ENCODE measurements at regions not wholly inside any gene's neighbourhood (a gene's known extent, or its start where the extent isn't known, plus 50 kb on each side); places are given as distances from the start of the nearest gene placed in this dataset.

DNA sequence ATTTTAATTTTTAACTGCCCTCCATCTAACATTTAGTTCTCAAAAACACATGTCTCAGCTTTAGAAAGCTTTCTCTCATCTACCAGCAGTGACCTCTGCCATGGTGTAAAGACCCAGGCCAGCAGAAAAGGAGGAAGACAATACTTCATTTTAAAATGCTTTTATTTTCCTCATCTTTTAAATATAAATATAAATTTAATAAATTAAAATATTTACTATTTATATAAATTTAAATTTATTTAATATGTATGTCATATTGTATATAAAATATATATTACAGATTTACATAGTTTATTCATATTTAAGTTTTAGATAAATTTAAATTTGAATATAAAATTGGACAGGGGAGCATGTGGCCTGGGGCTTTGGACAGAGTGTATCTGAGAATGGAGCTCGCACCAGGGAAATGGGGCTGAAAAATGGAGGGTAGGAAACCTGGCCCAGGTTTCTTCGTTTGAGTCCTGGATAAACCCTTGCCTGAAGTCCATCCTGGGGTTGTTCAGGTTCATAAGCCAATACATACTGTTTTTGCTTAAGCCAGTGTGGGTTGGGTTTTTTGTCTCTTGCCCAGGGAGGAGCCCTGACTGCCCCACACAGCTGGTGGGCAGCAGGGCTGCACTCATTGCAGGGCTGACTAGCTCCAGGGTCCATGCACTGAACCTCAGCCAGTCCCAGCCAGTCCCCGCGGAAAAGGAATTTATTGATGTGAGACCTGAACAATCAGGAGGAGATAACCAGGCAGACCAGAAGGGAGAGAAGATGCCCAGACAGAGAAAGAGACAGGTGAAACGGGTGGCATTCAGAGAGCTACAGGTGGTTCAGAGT lies 77.3 kb upstream of the LAPTM4A start:
- no peak overlapping the region for H3K27ac ChIP-seq (ENCODE audit: low read depth, low read length)

DNA sequence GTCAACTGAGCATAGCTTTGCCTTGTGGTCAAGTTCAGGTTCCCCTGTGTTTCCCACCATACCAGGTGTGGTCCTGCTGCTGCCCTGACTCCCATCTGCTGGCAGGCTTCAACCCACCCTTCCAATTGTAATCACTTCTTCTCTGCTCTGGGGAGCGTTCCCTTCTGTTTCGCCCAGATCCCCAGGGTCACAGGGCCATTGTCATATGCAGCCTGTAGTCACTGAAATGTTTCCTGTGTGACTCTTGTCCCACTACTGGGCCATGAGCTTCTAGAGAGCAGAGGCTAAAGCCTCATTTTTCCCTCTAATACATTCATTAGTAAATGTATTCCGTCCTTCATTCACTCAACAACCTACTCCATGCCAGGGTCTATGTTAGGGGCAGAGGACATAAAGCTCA lies 75.0 kb upstream of the LAPTM4A start:
- H3K36me3 ChIP-seq (ENCODE audit: control insufficient read depth, insufficient read depth, low read length) = no peaks in the 10 kb centered on the region
- no peak overlapping the region for H3K4me3 ChIP-seq (ENCODE audit: low read length)
- no peaks in the 10 kb centered on the region for H3K4me1 ChIP-seq (ENCODE audit: control insufficient read depth, insufficient read depth, low read length)
- H3K27ac ChIP-seq (ENCODE audit: low read depth, low read length) = no peak overlapping the region
- no peak overlapping the region for H3K9ac ChIP-seq (ENCODE audit: low read length)
- H3K27me3 ChIP-seq (ENCODE audit: control insufficient read depth, insufficient read depth, low read length) = no peaks in the 10 kb centered on the region

More for the DNA sequence above, 77.3 kb upstream of the LAPTM4A start:
- Histone ChIP-seq H3K36me3 (ENCODE audit: control insufficient read depth, insufficient read depth, low read length) (no peaks in the 10 kb centered on the region), H3K9ac (ENCODE audit: low read length) (no peak overlapping the region), H3K4me3 (ENCODE audit: low read length) (no peak overlapping the region), H3K27me3 (ENCODE audit: control insufficient read depth, insufficient read depth, low read length) (no peaks in the 10 kb centered on the region), H3K4me1 (ENCODE audit: control insufficient read depth, insufficient read depth, low read length) (no peaks in the 10 kb centered on the region)

DNA sequence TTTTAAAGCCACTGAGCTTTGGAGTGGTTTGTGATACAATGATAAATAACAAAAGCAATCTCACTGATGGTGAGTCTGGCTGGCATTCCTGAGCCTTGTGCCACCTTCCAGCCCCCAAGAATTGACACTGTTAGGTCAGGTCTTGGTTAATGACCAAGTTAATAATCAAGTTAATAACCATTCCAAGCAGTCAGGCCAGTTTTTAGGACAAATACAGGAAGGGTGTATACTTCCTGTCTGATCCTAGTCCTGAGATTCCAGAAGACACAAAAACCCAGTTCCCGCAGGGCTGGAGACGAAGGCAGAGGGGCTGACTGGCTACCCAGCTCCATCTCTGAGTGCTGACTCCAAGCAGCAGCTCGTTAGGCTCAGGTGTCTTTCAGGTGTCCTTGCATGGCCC lies 74.6 kb upstream of the LAPTM4A start:
- H3K36me3 ChIP-seq (ENCODE audit: control insufficient read depth, insufficient read depth, low read length) = no peaks in the 10 kb centered on the region
- H3K27ac ChIP-seq (ENCODE audit: low read depth, low read length) = no peak overlapping the region
- H3K4me1 ChIP-seq (ENCODE audit: control insufficient read depth, insufficient read depth, low read length) = no peaks in the 10 kb centered on the region
- H3K4me3 ChIP-seq (ENCODE audit: low read length) = no peak overlapping the region
- no peaks in the 10 kb centered on the region for H3K27me3 ChIP-seq (ENCODE audit: control insufficient read depth, insufficient read depth, low read length)
- H3K9ac ChIP-seq (ENCODE audit: low read length) = no peak overlapping the region

DNA sequence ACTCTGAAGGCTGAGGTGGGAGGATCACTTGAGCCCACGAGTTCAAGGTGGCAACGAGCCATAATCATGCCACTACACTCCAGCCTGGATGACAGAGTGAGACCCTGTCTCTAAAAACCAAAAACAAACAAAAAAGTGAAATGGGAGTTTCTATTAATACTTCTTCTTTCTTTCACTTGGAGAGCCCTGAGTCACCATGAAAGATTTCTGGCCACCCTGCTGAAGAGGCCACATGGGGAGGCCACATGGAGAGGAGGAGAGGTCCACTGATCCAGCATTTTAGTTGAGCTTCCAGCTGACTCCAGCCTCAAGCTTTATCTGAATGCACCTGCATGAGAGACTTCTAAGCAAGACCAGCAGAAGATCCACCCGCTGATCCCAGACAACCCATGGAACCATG lies 74.2 kb upstream of the LAPTM4A start:
- H3K9ac ChIP-seq (ENCODE audit: low read length) = no peak overlapping the region
- no peaks in the 10 kb centered on the region for H3K36me3 ChIP-seq (ENCODE audit: control insufficient read depth, insufficient read depth, low read length)
- no peak overlapping the region for H3K27ac ChIP-seq (ENCODE audit: low read depth, low read length)
- H3K4me1 ChIP-seq (ENCODE audit: control insufficient read depth, insufficient read depth, low read length) = no peaks in the 10 kb centered on the region
- no peak overlapping the region for H3K4me3 ChIP-seq (ENCODE audit: low read length)
- no peaks in the 10 kb centered on the region for H3K27me3 ChIP-seq (ENCODE audit: control insufficient read depth, insufficient read depth, low read length)

DNA sequence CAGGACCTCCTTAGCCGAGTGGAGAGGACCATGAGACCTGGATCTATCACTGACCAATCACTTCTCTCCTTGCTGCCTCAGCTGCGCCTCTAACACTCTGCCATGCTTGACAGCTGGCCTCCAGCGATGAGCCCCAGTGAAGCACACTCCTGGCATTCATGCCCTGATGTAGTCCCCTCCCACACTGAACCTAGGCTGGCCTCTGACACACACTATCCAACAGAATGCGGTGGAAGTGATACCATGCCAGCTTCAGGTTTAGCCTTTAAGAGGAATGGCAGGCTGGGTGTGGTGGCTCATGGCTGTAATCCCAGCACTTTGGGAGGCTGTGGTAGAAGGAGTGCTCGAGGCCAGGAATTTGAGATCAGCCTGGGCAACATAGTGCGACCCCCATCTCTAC lies 73.7 kb upstream of the LAPTM4A start:
- no peak overlapping the region for H3K4me3 ChIP-seq (ENCODE audit: low read length)
- no peaks in the 10 kb centered on the region for H3K27me3 ChIP-seq (ENCODE audit: control insufficient read depth, insufficient read depth, low read length)
- no peak overlapping the region for H3K9ac ChIP-seq (ENCODE audit: low read length)
- H3K36me3 ChIP-seq (ENCODE audit: control insufficient read depth, insufficient read depth, low read length) = no peaks in the 10 kb centered on the region
- H3K4me1 ChIP-seq (ENCODE audit: control insufficient read depth, insufficient read depth, low read length) = no peaks in the 10 kb centered on the region
- H3K27ac ChIP-seq (ENCODE audit: low read depth, low read length) = no peak overlapping the region

DNA sequence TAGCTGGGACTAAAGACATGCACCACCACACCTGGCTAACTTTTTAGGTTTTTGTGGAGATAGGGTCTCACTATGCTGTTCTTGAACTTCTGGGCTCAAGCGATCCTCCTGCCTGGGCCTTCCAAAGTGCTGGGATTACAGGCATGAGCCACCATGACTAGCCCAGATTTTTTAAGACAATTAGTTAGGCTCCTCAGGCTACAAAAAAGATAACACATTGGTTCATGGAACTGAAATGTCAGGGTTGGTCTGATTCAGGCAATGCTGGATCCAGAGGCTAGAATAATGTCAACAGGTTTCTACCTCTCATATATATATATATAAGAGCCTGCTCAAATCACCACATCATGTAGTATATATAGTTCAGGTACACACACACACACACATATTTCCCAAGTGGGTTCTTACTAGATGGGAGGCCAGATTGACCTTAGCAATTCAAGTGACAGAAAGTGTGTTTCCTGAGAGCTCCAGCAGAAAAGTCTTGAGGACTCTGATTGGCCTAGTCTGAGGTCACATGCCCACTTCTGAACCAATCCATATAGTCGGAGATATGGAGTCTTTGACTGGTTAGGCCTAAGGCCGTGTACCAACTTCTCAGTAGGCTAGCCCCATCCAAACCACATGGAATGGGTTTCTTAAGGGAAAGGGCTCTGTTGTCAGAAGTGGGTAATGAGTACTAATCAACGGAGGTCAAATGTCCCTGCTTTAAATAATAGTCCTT lies 72.6 kb upstream of the LAPTM4A start:
- Histone ChIP-seq H3K27ac (ENCODE audit: low read depth, low read length) (no peak overlapping the region), H3K4me1 (ENCODE audit: control insufficient read depth, insufficient read depth, low read length) (no peaks in the 10 kb centered on the region), H3K9ac (ENCODE audit: low read length) (no peak overlapping the region), H3K36me3 (ENCODE audit: control insufficient read depth, insufficient read depth, low read length) (no peaks in the 10 kb centered on the region), H3K4me3 (ENCODE audit: low read length) (no peak overlapping the region), H3K27me3 (ENCODE audit: control insufficient read depth, insufficient read depth, low read length) (no peaks in the 10 kb centered on the region)

DNA sequence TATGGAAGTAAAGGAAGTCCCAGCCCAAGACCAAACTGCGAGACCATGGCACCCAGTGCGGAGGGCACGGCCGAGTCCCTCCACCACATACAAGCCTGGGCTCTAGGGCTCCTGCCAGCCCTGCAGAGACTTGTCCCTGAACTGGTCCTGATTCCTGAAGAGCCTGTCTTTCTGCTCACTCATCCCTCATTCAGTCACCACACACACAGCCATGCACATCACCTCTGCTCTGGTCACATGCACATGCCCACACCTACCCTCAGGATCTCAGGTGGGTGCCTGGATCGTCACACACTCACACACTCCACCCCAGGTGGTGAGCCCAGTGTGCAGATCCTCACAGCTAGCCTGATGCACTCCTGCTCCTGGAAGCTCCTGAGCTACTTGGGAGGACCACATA lies 71.4 kb upstream of the LAPTM4A start:
- Histone ChIP-seq H3K27ac (ENCODE audit: low read depth, low read length) (no peak overlapping the region), H3K36me3 (ENCODE audit: control insufficient read depth, insufficient read depth, low read length) (no peaks in the 10 kb centered on the region), H3K9ac (ENCODE audit: low read length) (no peak overlapping the region), H3K4me3 (ENCODE audit: low read length) (no peak overlapping the region), H3K27me3 (ENCODE audit: control insufficient read depth, insufficient read depth, low read length) (no peaks in the 10 kb centered on the region), H3K4me1 (ENCODE audit: control insufficient read depth, insufficient read depth, low read length) (no peaks in the 10 kb centered on the region)

DNA sequence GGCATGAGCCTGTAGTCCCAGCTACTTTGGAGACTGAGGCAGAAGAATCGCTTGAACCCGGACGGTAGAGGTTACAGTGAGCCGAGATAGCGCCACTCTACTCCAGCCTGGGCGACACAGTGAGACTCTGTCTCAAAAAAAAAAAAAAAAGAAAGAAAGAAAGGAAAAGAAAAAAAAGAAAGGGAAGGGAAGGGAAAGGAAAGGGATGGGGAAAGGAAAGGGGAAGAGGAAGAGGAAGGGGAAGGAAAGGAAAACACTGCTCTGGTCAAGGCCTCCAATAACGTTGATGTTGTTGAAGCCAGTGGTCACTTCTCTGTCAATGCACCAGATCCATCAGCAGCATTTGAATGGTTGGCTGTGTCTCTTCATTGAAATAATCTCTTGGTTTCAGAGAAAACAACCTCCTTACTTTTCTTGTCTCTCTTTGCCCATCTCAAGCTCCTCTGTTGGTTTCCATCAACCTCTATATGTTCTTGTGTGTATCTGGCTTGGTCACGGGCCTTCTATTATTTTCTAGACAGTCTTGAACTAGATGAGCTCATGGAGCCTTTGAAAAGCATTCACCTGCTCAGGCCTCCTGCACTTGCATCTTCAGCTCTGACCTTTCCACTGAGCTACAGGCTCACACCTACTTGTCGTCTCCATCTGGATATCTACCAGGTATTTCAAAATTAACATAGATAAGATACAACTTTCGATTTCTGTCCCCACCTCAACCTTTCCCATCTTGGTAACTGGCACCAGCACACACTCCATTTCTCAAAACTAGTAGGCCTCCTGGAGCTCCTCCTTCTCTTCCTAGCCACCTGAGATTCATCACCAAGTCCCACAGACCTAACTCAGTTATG lies 69.4 kb upstream of the LAPTM4A start:
- no peaks in the 10 kb centered on the region for H3K4me1 ChIP-seq (ENCODE audit: control insufficient read depth, insufficient read depth, low read length)
- H3K27ac ChIP-seq (ENCODE audit: low read depth, low read length) = no peak overlapping the region

DNA sequence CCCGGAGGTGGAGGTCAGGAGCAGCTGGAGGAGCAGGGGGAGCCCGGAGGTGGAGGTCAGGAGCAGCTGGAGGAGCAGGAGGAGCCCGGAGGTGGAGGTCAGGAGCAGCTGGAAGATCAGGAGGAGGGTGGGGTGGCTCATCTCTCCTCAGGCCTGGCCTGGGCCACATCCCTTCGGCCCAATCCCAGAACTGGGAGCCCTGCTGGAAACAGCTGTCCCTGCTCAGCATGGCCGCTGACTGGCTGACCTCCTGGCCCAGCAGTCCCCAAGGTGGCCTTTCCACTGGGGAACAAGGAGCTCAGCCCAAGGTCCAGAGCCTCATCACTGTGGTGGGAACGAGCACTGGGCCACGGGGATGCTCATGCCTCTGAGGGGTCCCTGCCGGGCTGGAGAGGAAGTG lies 66.6 kb upstream of the LAPTM4A start:
- Histone ChIP-seq H3K9ac (ENCODE audit: low read length) (no peak overlapping the region), H3K27ac (ENCODE audit: low read depth, low read length) (no peak overlapping the region), H3K27me3 (ENCODE audit: control insufficient read depth, insufficient read depth, low read length) (no peaks in the 10 kb centered on the region), H3K4me1 (ENCODE audit: control insufficient read depth, insufficient read depth, low read length) (no peaks in the 10 kb centered on the region), H3K36me3 (ENCODE audit: control insufficient read depth, insufficient read depth, low read length) (no peaks in the 10 kb centered on the region), H3K4me3 (ENCODE audit: low read length) (no peak overlapping the region)

More for the DNA sequence above, 69.4 kb upstream of the LAPTM4A start:
- H3K4me3 ChIP-seq (ENCODE audit: low read length) = no peak overlapping the region
- no peaks in the 10 kb centered on the region for H3K27me3 ChIP-seq (ENCODE audit: control insufficient read depth, insufficient read depth, low read length)
- no peak overlapping the region for H3K9ac ChIP-seq (ENCODE audit: low read length)
- H3K36me3 ChIP-seq (ENCODE audit: control insufficient read depth, insufficient read depth, low read length) = no peaks in the 10 kb centered on the region

DNA sequence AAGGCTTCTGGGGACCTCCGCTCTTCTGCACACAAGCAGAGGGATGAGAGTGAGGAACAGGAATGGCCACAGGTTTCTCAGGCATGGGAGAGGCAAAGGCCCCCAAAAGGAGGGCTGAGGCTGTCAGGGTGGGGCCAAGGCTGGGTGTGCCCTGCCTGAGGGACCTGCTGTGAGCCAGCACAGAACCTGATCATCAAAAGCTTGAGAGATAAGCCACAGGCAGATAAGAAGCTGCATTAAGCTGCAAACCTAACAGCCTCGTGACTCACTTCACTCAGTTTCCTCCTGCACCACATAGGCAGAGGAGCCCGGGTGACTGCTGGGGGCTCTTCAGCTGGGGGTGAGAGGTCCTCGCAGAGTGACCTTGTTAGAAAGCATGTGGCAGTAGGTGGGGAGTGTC lies 64.5 kb upstream of the LAPTM4A start:
- Histone ChIP-seq H3K4me3 (ENCODE audit: low read length) (no peak overlapping the region), H3K36me3 (ENCODE audit: control insufficient read depth, insufficient read depth, low read length) (no peaks in the 10 kb centered on the region), H3K27ac (ENCODE audit: low read depth, low read length) (no peak overlapping the region), H3K9ac (ENCODE audit: low read length) (no peak overlapping the region), H3K27me3 (ENCODE audit: control insufficient read depth, insufficient read depth, low read length) (no peaks in the 10 kb centered on the region), H3K4me1 (ENCODE audit: control insufficient read depth, insufficient read depth, low read length) (no peaks in the 10 kb centered on the region)

DNA sequence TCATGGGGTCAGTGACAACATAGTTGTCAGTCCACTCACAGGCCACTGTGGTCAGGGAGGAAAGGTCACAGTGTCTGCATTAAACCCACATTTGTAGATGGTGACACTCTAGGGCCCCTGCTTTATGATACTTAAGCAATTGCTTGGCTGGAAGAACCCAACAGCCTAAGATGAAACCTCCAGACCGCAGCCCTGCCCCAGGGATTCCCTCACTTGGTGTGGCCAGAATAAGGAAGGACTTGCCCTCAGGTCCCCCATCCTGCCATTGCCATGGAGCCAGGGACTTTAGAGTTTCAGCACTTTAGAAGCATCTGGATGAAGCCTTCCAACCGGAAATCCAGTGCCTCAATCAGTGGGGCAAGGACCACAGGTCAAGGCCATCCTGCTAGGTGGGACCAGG lies 63.9 kb upstream of the LAPTM4A start:
- H3K27ac ChIP-seq (ENCODE audit: low read depth, low read length) = no peak overlapping the region
- no peaks in the 10 kb centered on the region for H3K36me3 ChIP-seq (ENCODE audit: control insufficient read depth, insufficient read depth, low read length)
- no peaks in the 10 kb centered on the region for H3K27me3 ChIP-seq (ENCODE audit: control insufficient read depth, insufficient read depth, low read length)
- H3K9ac ChIP-seq (ENCODE audit: low read length) = no peak overlapping the region
- no peaks in the 10 kb centered on the region for H3K4me1 ChIP-seq (ENCODE audit: control insufficient read depth, insufficient read depth, low read length)
- no peak overlapping the region for H3K4me3 ChIP-seq (ENCODE audit: low read length)

All from rectal smooth muscle tissue (tissue), 1 donor.